Sigmoid colon (tissue), 6 donors: ENCODE measurements at regions not wholly inside any gene's neighbourhood (a gene's known extent, or its start where the extent isn't known, plus 50 kb on each side); places are given as distances from the start of the nearest gene placed in this dataset.

Experiments used
- DNase-seq: peaks from one replicate; pipeline ENCODE4 v3.0.0-alpha.2; 2019
- H3K27ac ChIP-seq, 4 donors: fragments of 200-600 bp; sonication (generic); one replicate each; pipeline ENCODE4 v1.5.1; 2016 to 2019; ENCODE audit warnings: mild to moderate bottlenecking in 1 of 4
- H3K27me3 ChIP-seq, 3 donors: fragments of 200-600 bp; sonication (generic); one replicate each; pipeline ENCODE4 v1.5.1; 2019; ENCODE audit warnings: mild to moderate bottlenecking in 1 of 3
- H3K36me3 ChIP-seq, 4 donors: fragments of 200-600 bp; sonication (generic); one replicate each; pipeline ENCODE4 v1.5.1; 2016 to 2019
- H3K4me1 ChIP-seq, 4 donors: fragments of 200-600 bp; sonication (generic); one replicate each; pipeline ENCODE4 v1.5.1; 2017 to 2019
- H3K4me3 ChIP-seq, 4 donors: fragments of 200-600 bp; sonication (generic); one replicate each; pipeline ENCODE4 v1.5.1; 2017 to 2019; ENCODE audit warnings: mild to moderate bottlenecking in 2 of 4, moderate library complexity in 1 of 4
- H3K9me3 ChIP-seq, 4 donors: fragments of 200-600 bp in 3 of 4; sonication (generic) in 3 of 4; one replicate each; pipeline versions ENCODE4 v1.5.1 to v1.6.1; 2013 to 2019
- EP300 ChIP-seq, 4 donors: sonication (generic); formaldehyde crosslinking; IDR thresholded peaks; one replicate each; pipeline ENCODE4 v1.6.1; 2017; ENCODE audit warnings: antibody characterized with exemption in 4 of 4
- POLR2A ChIP-seq, 2 donors: fragments of 450-650 bp; IDR thresholded peaks; one replicate each; pipeline ENCODE4 v1.6.1; 2016; ENCODE audit warnings: antibody characterized with exemption in 2 of 2, mild to moderate bottlenecking in 2 of 2, moderate library complexity in 2 of 2
- POLR2AphosphoS5 ChIP-seq, 4 donors: sonication (generic); formaldehyde crosslinking; IDR thresholded peaks; one replicate each; pipeline ENCODE4 v1.6.1; 2017; ENCODE audit warnings: antibody characterized with exemption in 4 of 4
- WGBS, 2 donors: extraction: QIAGEN DNeasy Blood & Tissue Kit; methylation state at CpG; one replicate each; pipeline ENCODE4 v1.1.7; 2013; 5-methylcytosine and 5-hydroxymethylcytosine counted together
- intact Hi-C: fragments of 100-400 bp; cut with DNase I; formaldehyde crosslinking; loops from one replicate; pipeline ENCODE4 v1.15.1; 2023
- TF ChIP-seq, protein P1 (sequence below), 4 experiments: fragments of 450-650 bp in 3 of 4; fragments of 200-600 bp in 1 of 4; IDR thresholded peaks; one replicate each; pipeline ENCODE4 v1.5.1; 2016 to 2019; ENCODE audit warnings: antibody characterized with exemption in 4 of 4, mild to moderate bottlenecking in 3 of 4, moderate library complexity in 2 of 4
- donor health status: healthy with polysubstance abuse.
- donor health status: healthy.

DNA sequence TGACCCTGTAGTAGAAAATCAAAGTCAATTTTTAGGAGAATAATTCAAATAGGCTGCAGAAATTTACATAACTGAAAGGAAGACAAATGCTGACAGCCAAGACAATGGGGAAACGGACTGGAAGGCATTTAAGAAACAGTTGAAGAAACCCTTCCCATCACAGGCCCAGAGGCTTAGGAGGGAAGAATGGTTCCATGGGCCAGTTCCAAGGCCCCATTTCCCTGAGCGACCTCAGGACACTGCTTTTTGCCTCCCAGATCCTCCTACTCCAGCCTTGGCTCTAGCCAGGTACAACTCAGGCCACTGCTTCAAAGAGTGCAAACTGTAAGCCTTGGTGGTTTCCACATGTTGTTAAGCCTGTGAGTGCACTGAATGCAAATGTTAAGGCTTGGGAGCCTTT, 184.1 kb upstream of the SGCD start:
- Histone ChIP-seq H3K27me3 (no peaks in the 10 kb centered on the region), H3K27ac (no peak overlapping the region), H3K9me3 (peaks cover 0 to 4% (median 2%) of the 10 kb centered on the region in 4 donors), H3K36me3 (no peaks in the 10 kb centered on the region), H3K4me3 (no peak overlapping the region), H3K4me1 (peaks cover 0 to 10% (median 0%) of the 10 kb centered on the region in 4 donors)
- intact Hi-C loops: no loop called here
- TF ChIP-seq POLR2A (IDR thresholded peaks at IDR 0.05): no peak
- TF ChIP-seq, protein P1, sequence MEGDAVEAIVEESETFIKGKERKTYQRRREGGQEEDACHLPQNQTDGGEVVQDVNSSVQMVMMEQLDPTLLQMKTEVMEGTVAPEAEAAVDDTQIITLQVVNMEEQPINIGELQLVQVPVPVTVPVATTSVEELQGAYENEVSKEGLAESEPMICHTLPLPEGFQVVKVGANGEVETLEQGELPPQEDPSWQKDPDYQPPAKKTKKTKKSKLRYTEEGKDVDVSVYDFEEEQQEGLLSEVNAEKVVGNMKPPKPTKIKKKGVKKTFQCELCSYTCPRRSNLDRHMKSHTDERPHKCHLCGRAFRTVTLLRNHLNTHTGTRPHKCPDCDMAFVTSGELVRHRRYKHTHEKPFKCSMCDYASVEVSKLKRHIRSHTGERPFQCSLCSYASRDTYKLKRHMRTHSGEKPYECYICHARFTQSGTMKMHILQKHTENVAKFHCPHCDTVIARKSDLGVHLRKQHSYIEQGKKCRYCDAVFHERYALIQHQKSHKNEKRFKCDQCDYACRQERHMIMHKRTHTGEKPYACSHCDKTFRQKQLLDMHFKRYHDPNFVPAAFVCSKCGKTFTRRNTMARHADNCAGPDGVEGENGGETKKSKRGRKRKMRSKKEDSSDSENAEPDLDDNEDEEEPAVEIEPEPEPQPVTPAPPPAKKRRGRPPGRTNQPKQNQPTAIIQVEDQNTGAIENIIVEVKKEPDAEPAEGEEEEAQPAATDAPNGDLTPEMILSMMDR (IDR thresholded peaks at IDR 0.05): no peak
- 86 to 89% methylated on average over 2 of the region's 2 CpGs for WGBS, 2 donors
- DNase-seq: no peak

DNA sequence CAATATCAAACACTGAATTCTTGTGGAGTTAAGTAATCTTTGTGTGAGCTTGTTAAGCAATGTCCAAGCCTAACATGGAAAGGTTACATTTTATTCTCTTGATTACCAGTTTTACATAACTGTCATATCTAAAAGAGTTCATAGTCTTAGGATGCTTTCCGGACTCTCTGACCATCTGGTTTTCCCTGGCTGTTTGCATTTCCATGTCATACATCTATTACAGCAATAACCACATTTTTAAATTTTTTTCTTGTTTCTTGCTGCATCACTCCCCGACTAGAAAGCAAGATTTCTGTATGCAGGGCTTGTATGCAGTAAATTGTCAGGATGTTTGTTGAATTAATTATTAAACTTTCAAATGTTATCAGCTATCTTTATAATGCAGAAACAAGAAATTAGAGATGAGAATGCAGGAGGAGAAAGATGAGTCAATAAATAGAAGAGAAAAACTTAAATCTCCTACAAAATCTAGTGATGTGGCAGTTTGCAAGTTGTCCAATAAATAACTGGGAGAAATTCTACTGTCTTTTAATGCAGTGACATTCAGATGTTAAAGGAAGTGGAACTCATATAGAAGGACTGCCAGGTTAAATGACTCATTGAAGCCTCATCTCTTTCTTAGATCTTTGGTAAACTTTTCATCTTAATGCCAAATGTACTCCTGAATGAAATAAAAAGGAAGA, 179.6 kb upstream of the SGCD start:
- Histone ChIP-seq H3K4me1 (peaks cover 0 to 10% (median 0%) of the 10 kb centered on the region in 4 donors), H3K36me3 (no peaks in the 10 kb centered on the region), H3K4me3 (no peak overlapping the region), H3K27ac (peak overlapping the region in 1 of 4 donors; percentile 17), H3K27me3 (no peaks in the 10 kb centered on the region), H3K9me3 (peaks cover 0 to 4% (median 2%) of the 10 kb centered on the region in 4 donors)
- 26 to 62% methylated on average over 2 of the region's 2 CpGs for WGBS, 2 donors
- no peak for DNase-seq
- TF ChIP-seq EP300 (IDR thresholded peaks at IDR 0.05) (no peak), POLR2A (IDR thresholded peaks at IDR 0.05) (no peak), POLR2AphosphoS5 (IDR thresholded peaks at IDR 0.05) (no peak)
- TF ChIP-seq, protein P1 (IDR thresholded peaks at IDR 0.05): no peak
- intact Hi-C loops: no loop called here

DNA sequence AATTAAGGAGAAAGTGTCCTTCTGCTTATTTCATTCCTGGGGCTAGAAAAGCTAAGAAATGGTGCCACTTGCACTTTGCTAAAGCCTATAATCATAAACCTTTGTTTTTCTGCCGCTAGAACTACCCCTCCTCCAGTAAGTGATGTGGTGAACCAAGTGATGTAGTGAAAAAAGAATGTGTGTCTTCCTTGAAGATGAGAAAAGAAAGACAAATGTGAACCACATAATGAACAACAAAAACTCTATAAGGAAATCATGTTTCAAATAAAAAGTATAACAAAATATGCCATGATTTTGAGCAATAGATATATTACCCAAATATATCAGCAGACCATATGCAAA, 179.0 kb upstream of the SGCD start:
- Histone ChIP-seq H3K4me3 (no peak overlapping the region), H3K36me3 (no peaks in the 10 kb centered on the region), H3K27me3 (no peaks in the 10 kb centered on the region), H3K9me3 (peaks cover 0 to 3% (median under 1%) of the 10 kb centered on the region in 4 donors), H3K27ac (peak overlapping the region in 1 of 4 donors; percentile 17), H3K4me1 (peaks cover 0 to 10% (median 0%) of the 10 kb centered on the region in 4 donors)
- DNase-seq: no peak
- TF ChIP-seq EP300 (IDR thresholded peaks at IDR 0.05) (no peak), POLR2AphosphoS5 (IDR thresholded peaks at IDR 0.05) (no peak), POLR2A (IDR thresholded peaks at IDR 0.05) (no peak)
- TF ChIP-seq, protein P1 (IDR thresholded peaks at IDR 0.05): no peak
- intact Hi-C loops: no loop called here
- WGBS, 2 donors: 48 to 49% methylated on average over 1 of the region's 1 CpG

DNA sequence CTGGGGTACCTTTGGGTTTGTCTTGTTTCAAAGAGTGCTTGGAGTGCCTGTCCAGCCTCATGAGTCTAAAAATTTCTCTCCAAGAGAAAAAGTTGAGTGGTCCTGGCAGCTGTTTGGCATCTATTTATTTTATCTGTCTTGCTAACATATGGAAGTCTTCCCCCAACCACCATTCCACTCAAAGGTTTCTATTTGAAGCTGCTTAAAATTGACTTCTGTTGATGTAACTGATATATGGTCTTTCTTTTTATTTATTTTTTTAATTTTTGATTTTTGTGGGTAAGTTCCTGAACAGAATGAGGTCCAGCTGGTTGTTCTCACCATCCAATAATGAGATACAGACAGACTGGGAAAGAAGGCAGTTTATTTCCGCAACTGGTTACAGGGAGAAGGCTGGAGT, 178.7 kb upstream of the SGCD start:
- no peak overlapping the region for H3K27ac ChIP-seq
- no peak for DNase-seq
- WGBS, 2 donors: 93% methylated on average over 1 of the region's 1 CpG
- peaks cover 0 to 10% (median 0%) of the 10 kb centered on the region in 4 donors for H3K4me1 ChIP-seq
- H3K27me3 ChIP-seq: no peaks in the 10 kb centered on the region
- TF ChIP-seq POLR2AphosphoS5 (IDR thresholded peaks at IDR 0.05) (no peak), POLR2A (IDR thresholded peaks at IDR 0.05) (no peak), EP300 (IDR thresholded peaks at IDR 0.05) (no peak)
- TF ChIP-seq, protein P1 (IDR thresholded peaks at IDR 0.05): no peak
- H3K9me3 ChIP-seq: peaks cover 0 to 1% (median 0%) of the 10 kb centered on the region in 4 donors
- intact Hi-C loops: no loop called here
- H3K4me3 ChIP-seq: no peak overlapping the region
- no peaks in the 10 kb centered on the region for H3K36me3 ChIP-seq

DNA sequence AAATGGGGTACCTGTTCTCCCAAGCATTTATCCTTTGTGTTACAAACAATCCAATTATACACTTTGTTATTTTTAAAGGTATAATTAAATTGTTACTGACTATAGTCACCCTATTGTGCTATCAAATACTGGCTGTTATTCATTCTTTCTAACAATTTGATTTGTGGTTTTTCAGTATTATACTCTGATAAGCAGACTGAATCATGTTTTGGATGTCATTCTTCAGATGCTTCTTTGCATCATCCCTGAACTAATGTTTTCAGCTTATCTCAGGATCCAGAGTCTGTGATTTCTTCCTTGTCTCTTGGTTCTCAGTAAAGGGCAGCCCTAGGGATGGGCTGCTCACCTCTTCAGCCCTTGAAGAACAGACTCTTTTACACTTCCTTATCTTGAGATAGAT, 177.8 kb upstream of the SGCD start:
- intact Hi-C loops: no loop called here
- Histone ChIP-seq H3K27ac (no peak overlapping the region), H3K36me3 (no peaks in the 10 kb centered on the region), H3K4me1 (peaks cover 0 to 10% (median 0%) of the 10 kb centered on the region in 4 donors), H3K9me3 (no peaks in the 10 kb centered on the region), H3K27me3 (no peaks in the 10 kb centered on the region), H3K4me3 (no peak overlapping the region)
- DNase-seq: no peak
- TF ChIP-seq EP300 (IDR thresholded peaks at IDR 0.05) (no peak), POLR2A (IDR thresholded peaks at IDR 0.05) (no peak), POLR2AphosphoS5 (IDR thresholded peaks at IDR 0.05) (no peak)
- TF ChIP-seq, protein P1 (IDR thresholded peaks at IDR 0.05): no peak
